ENCODE measurements at regions not wholly inside any gene's neighbourhood (a gene's known extent, or its start where the extent isn't known, plus 50 kb on each side); places are given as distances from the start of the nearest gene placed in this dataset.
"Not testable (repeated sequence)": the region's sequence is repeated elsewhere in the genome, so short reads cannot be mapped to it uniquely, and the experiment has no call there.

GRCh38 chr1:30525971-30526651, 197.3 kb downstream of the MATN1 start:
- DNase-seq, result peak; percentile 20

DNA sequence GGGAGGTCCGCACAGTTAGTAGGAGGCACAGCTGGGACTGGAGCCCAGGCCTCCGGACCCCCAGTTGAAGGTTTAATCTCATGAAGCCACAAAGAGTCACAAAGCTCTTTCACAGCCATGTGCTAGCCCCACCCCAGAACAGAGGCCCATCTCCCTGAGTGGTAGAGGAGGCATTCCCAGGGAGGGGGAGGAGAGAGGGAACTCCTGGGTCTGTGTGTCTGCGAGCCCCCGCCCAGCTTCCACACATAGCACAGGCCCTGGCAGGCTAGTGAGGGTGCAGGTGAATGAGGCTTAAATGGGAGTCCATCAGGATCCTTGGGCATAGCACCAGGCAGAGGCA, 197.8 kb downstream of the MATN1 start:
- DNase-seq, result peak; percentile 13

DNA sequence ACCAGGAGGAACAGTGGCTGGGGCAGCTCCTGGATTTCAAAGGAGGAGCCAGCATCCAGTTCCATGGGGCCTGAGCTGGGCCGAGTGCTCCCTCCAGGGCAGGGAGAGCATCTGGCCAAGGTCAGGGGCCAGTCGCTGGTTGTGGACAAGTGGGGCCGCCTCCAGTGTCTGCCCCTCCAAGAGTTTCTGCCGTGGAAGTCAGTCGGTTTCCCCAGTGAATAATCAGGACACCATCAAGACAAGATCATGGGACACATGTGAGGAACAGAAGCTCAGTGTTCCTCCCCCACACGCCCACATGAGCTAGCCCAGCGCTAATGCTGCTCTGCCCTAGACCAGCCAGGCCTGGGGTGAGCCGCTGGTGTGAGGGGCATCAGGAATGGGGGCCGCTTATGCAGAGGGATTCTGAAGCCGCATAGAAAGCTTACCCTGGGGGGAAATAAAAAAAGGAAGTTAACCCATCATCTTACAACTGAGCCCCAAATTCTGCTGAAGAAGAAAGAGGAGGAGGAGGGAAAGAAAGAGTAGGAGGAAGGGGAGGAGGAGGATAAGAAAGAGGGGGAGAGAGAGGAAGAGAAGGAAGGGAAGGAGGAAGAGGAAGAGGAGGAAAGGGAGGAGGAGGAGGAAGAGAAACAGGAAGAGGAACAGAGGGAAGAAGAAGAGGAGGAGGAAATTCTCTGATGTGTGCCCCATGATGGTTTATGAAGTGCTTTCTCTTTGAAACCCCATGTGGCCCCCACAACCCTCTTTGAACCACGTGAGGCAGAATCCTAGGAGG, 198.4 kb downstream of the MATN1 start:
- peak; percentile 32 for DNase-seq

- peak; percentile 7 for DNase-seq
These were observed 199.3 kb downstream of the MATN1 start for GRCh38 chr1:30524025-30524555.

DNA sequence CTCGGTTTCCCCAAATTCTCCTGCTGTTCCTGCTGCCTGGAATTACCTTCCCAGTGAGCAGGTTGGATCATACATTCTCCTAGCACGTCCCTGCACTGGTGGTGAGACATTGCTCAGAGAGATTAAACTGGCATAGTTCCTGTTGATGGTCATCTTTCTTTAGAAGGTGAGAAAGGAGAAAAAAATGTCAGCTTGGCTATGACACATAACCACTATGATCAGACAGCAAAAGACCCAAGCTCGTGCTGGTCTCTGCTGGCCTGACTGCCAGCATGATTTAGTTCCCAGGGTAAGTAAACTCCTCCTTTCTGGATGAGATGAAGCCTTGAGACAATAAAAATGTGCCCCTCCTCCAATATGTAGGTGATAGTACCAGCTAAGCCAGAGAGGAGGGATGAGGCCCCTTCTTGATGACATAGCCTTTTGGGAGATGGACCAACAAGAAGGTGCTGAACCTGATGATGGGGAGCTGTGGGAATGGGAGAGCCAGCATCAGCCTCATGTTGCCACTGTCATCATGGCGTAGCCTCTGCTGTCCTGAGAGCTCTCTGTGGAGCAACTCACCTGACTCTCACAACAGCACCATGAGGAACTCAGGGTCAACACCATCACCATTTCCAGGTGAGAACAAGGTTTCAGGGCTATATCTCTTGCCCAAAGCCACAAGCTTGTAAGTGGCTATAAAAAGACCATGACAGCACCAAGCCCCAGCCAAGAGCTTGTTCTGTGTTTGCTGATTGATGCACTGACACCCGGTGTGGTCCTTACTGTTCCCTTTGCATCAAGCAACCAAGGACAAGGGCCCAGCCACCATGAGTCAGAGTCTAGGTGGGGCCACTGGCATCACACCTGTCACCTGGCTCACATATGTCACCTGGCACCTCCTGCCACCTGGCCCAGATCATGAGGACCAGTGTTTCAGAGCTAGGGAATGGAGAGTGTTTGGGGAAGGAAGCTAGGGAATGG, 200.0 kb downstream of the MATN1 start:
- peak; percentile 6 for DNase-seq

- DNase-seq, result peak; percentile 26
These were observed 201.1 kb downstream of the MATN1 start for GRCh38 chr1:30522031-30523004.

GRCh38 chr1:30521261-30521865, 202.0 kb downstream of the MATN1 start:
- DNase-seq, result peak; percentile 10

- DNase-seq, result peak; percentile 13
These were observed 202.9 kb downstream of the MATN1 start for GRCh38 chr1:30520476-30520875.

DNA sequence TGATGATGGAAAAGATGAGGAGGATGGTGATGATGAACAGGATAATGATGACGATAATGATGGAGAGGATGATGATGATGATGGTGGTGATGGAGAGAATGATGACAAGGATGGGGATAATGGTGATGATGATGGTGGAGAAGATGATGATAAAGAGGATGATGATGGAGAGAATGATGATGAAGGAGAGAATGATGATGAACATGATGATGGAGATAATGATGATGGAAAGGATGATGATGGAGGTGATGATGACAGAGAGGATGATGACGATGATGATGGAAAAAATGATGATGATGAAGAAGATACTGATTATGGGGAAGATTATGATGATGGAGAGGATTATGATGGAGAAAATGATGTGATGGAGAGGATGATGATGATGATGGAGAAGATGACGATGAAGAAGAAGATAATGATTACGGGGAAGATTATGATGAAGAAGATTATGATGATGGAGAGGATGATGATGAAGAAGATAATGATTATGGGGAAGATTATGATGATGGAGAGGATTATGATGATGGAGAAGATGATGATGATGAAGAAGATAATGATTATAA, 204.1 kb downstream of the MATN1 start:
- DNase-seq, result no peak

- peak; percentile 2 for DNase-seq
These were observed 204.7 kb downstream of the MATN1 start for GRCh38 chr1:30518696-30519095.

- DNase-seq, result peak; percentile 12
These were observed 205.2 kb downstream of the MATN1 start for GRCh38 chr1:30518186-30518585.

GRCh38 chr1:30517666-30518065, 205.7 kb downstream of the MATN1 start:
- not testable (repeated sequence) for DNase-seq

GRCh38 chr1:30517241-30517640, 206.1 kb downstream of the MATN1 start:
- peak; percentile 12 for DNase-seq

DNA sequence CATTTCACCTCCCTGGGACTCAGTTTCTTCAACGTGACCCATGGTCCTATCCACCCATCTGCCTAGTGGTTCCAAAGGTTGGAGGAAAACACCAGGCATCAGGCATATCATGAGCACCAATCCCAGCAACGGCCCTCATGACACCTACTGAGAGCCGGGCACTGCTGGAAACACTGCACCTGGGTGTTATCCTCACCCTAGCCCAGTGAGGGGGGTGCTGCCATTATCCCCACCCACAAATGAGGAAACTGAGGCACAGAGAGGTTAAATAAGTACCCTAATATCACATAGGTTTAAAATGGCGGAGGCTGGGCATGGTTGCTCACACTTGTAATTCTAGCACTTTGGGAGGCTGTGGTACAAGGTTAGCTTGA, 206.9 kb downstream of the MATN1 start:
- DNase-seq, result peak; percentile 26

DNA sequence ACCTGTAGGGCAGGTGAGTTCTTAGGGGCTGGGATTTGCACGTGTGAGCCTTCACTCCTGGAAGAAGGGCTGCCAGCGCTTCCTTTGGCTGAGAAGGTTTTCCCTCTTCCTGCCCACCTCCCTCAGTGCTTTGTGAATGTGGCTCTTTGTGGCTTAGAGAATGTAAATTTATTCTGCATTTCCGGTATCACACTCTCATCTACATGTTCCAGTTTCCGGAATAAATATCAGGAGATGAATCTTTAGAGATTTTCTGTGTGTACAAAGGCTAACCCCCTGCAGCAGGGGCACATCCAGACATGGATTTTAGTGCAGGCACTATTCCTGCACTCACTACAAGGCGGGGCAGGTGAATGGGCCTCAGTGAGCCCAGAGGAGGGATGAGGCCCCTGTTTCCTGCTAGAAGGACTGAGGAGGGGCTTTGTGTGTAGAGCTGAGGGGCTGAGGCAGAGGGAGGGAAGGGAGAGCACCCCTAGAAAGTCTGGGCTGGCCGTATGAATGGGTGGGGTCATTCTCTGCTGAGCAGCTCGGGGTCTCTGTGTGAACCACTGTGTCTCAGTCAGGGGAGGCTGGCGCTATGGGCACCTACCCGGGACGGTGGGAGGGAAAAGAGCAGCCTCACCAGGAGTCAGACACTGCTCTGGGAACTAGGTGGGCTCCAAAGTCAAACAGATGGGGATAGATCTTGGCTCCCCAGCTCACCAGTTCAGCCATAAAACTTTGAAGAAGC, 207.5 kb downstream of the MATN1 start:
- DNase-seq, result peak; percentile 18

GRCh38 chr1:30514945-30515344, 208.4 kb downstream of the MATN1 start:
- DNase-seq, result peak; percentile 12

- DNase-seq, result peak; percentile 37
These were observed 209.2 kb downstream of the MATN1 start for GRCh38 chr1:30514137-30514654.

GRCh38 chr1:30513396-30514136, 209.8 kb downstream of the MATN1 start:
- DNase-seq, result peak; percentile 29

DNA sequence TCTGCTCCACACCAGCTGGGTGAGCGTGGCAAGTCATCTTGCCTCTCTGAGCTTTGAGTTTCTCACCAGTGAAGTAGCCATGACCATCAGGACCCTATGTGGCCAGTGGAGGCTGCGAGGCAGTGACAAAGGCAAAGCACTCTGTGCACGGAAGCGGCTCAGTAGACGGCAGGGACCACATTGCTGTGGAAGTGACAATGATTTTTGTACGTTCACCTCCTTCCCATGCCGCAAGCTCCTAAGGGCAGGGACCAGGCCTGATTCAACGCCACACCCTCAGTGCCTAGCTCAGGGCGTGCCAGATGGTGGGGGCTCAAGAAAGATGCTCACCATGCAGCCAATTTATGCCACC, 210.5 kb downstream of the MATN1 start:
- DNase-seq, result no peak

Measured in activated CD8-positive, alpha-beta memory T cell treated with anti-CD3 and anti-CD28 coated beads, Interleukin-2, amount 50 U/mL, for 48 hours (primary cell).